A549 (cell line): ENCODE measurements at regions not wholly inside any gene's neighbourhood (a gene's known extent, or its start where the extent isn't known, plus 50 kb on each side); places are given as distances from the start of the nearest gene placed in this dataset.

Experiments used
- ATAC-seq, 2 experiments: fragments of 200-7000 bp in 1 of 2; fragments of >200 bp in 1 of 2; cut with Nextera tagmentation in 1 of 2; cut with Tn5 transposase in 1 of 2; 3 replicates each; pipeline versions ENCODE4 v1.8.0 to v1.9.1; 2018 to 2020; ENCODE audit warnings: mild to moderate bottlenecking in 1 of 2, moderate library complexity in 1 of 2
- CTCF ChIA-PET: fragments of 300-600 bp; sonication (Branson Sonifier 250); formaldehyde crosslinking; extraction: SDS; loops from one replicate; lab custom pipeline; 2021; ENCODE audit warnings: antibody characterized with exemption, inconsistent platforms; lab: Yijun Ruan, JAX
- POLR2A ChIA-PET: fragments of 350-600 bp; formaldehyde crosslinking; extraction: SDS; loops from one replicate; lab custom pipeline; 2021; ENCODE audit warnings: antibody characterized with exemption, inconsistent platforms; lab: Yijun Ruan, JAX
- DNase-seq, 2 experiments: peaks; one replicate each; pipeline versions ENCODE4 v3.0.0 to v3.0.0-alpha.2; 2011 to 2016; ENCODE audit warnings: low read depth in 1 of 2, low spot score in 1 of 2
- FAIRE-seq: peaks from 2 replicates; lab custom pipeline; 2011; peaks lifted over from hg19 to GRCh38; lab: Jason Lieb, UNC
- H3K27ac ChIP-seq, 2 experiments: fragments of >200 bp; sonication (Bioruptor Twin); formaldehyde crosslinking; 3 replicates each; pipeline ENCODE4 v1.5.1; 2016 to 2017
- H3K4me1 ChIP-seq: fragments of >200 bp; sonication (Bioruptor Twin); formaldehyde crosslinking; 3 replicates; pipeline ENCODE4 v1.6.1; 2016
- H3K4me2 ChIP-seq: fragments of >200 bp; sonication (Bioruptor Twin); formaldehyde crosslinking; 3 replicates; pipeline ENCODE4 v1.6.1; 2016
- H3K4me3 ChIP-seq: fragments of >200 bp; sonication (Bioruptor Twin); formaldehyde crosslinking; 3 replicates; pipeline ENCODE4 v1.5.1; 2016
- H3K9me3 ChIP-seq: fragments of >200 bp; sonication (Bioruptor Twin); formaldehyde crosslinking; 3 replicates; pipeline ENCODE4 v1.6.1; 2016
- CHD2 ChIP-seq: fragments of 150-350 bp; IDR thresholded peaks from 2 replicates; pipeline ENCODE4 v1.6.1; 2014; ENCODE audit warnings: low read length; ENCODE audit not compliant: partially characterized antibody
- CHD4 ChIP-seq: fragments of 200-600 bp; sonication (generic); IDR thresholded peaks from 2 replicates; pipeline ENCODE4 v1.6.1; 2016; ENCODE audit warnings: antibody characterized with exemption, mild to moderate bottlenecking, borderline replicate concordance
- EHMT2 ChIP-seq: fragments of 200-600 bp; sonication (generic); IDR thresholded peaks from 2 replicates; pipeline ENCODE4 v1.6.1; 2016; ENCODE audit warnings: antibody characterized with exemption, low read depth, mild to moderate bottlenecking, moderate library complexity
- FOSB ChIP-seq: fragments of 250-450 bp; sonication (Bioruptor Pico); IDR thresholded peaks from 2 replicates; pipeline ENCODE4 v1.5.0; 2020; ENCODE audit warnings: mild to moderate bottlenecking, moderate library complexity
- GATA3 ChIP-seq: IDR thresholded peaks from 2 replicates; pipeline ENCODE4 v1.6.1; 2012; ENCODE audit warnings: borderline replicate concordance
- HEYL ChIP-seq: fragments of 250-450 bp; sonication (Bioruptor Pico); IDR thresholded peaks from 2 replicates; pipeline ENCODE4 v1.8.0; 2021; ENCODE audit warnings: mild to moderate bottlenecking, moderate library complexity
- JUN ChIP-seq, 2 experiments: fragments of >200 bp; sonication (Bioruptor Twin); formaldehyde crosslinking; IDR thresholded peaks; 2 replicates in 1 of 2; 3 replicates in 1 of 2; pipeline ENCODE4 v1.6.1; 2016 to 2017
- JUNB ChIP-seq: fragments of >200 bp; sonication (Bioruptor Twin); formaldehyde crosslinking; IDR thresholded peaks from 2 replicates; pipeline ENCODE4 v1.6.1; 2016
- KDM1A ChIP-seq: fragments of 200-600 bp; sonication (generic); IDR thresholded peaks from 2 replicates; pipeline ENCODE4 v1.6.1; 2016; ENCODE audit warnings: low read depth, mild to moderate bottlenecking
- NPAS2 ChIP-seq: fragments of 250-450 bp; sonication (Bioruptor Pico); IDR thresholded peaks from 2 replicates; pipeline ENCODE4 v1.8.0; 2022; ENCODE audit warnings: mild to moderate bottlenecking, moderate library complexity, borderline replicate concordance
- PHF8 ChIP-seq: fragments of 200-600 bp; sonication (generic); IDR thresholded peaks from 2 replicates; pipeline ENCODE4 v1.6.1; 2016; ENCODE audit warnings: low read depth, mild to moderate bottlenecking, antibody characterized with exemption, moderate library complexity, borderline replicate concordance
- POLR2A ChIP-seq: IDR thresholded peaks from 2 replicates; pipeline ENCODE4 v1.6.1; 2012; ENCODE audit warnings: mild to moderate bottlenecking, low read length
- POLR2AphosphoS2 ChIP-seq: conservative IDR thresholded peaks from 2 replicates; pipeline ENCODE4 v1.6.1; 2012; ENCODE audit warnings: low read length, improper control_type of control experiment, inconsistent platforms
- RAD21 ChIP-seq, 2 experiments: fragments of >200 bp in 1 of 2; sonication (Bioruptor Twin) in 1 of 2; formaldehyde crosslinking in 1 of 2; IDR thresholded peaks in 1 of 2; conservative IDR thresholded peaks in 1 of 2; 2 replicates in 1 of 2; 3 replicates in 1 of 2; pipeline ENCODE4 v1.6.1; 2012 to 2018; ENCODE audit warnings: inconsistent platforms in 1 of 2
- RARB ChIP-seq: fragments of 250-450 bp; sonication (Bioruptor Pico); IDR thresholded peaks from 2 replicates; pipeline ENCODE4 v1.8.0; 2021; ENCODE audit warnings: mild to moderate bottlenecking, moderate library complexity
- RCOR1 ChIP-seq: fragments of 150-350 bp; IDR thresholded peaks from 2 replicates; pipeline ENCODE4 v1.6.1; 2014; ENCODE audit warnings: antibody characterized with exemption, low read length, low read depth
- SREBF2 ChIP-seq: fragments of 450-650 bp; IDR thresholded peaks from 2 replicates; pipeline ENCODE4 v1.6.1; 2014; ENCODE audit warnings: mild to moderate bottlenecking, moderate library complexity
- ZNF302 ChIP-seq: fragments of 250-450 bp; sonication (Bioruptor Pico); IDR thresholded peaks from 2 replicates; pipeline ENCODE4 v1.9.0; 2021; ENCODE audit warnings: inconsistent platforms, mild to moderate bottlenecking, moderate library complexity
- WGBS: methylation state at CpG from one replicate; pipeline ENCODE4 v1.1.6; 2017; ENCODE audit errors: missing lambda C conversion rate; 5-methylcytosine and 5-hydroxymethylcytosine counted together
- TF ChIP-seq, protein P1 (sequence below): fragments of >200 bp; sonication (Bioruptor Twin); formaldehyde crosslinking; IDR thresholded peaks from 3 replicates; pipeline ENCODE4 v1.6.1; 2016
- TF ChIP-seq, protein P2 (sequence below): fragments of >200 bp; sonication (Bioruptor Twin); formaldehyde crosslinking; IDR thresholded peaks from 2 replicates; pipeline ENCODE4 v1.6.1; 2016
- TF ChIP-seq, protein P3 (sequence below): IDR thresholded peaks from 2 replicates; pipeline ENCODE4 v1.6.1; 2012; ENCODE audit warnings: low read depth, borderline replicate concordance
- TF ChIP-seq, protein P4 (sequence below): fragments of 200-600 bp; sonication (generic); IDR thresholded peaks from 2 replicates; pipeline ENCODE4 v1.6.1; 2016; ENCODE audit warnings: antibody characterized with exemption, mild to moderate bottlenecking, moderate library complexity

DNA sequence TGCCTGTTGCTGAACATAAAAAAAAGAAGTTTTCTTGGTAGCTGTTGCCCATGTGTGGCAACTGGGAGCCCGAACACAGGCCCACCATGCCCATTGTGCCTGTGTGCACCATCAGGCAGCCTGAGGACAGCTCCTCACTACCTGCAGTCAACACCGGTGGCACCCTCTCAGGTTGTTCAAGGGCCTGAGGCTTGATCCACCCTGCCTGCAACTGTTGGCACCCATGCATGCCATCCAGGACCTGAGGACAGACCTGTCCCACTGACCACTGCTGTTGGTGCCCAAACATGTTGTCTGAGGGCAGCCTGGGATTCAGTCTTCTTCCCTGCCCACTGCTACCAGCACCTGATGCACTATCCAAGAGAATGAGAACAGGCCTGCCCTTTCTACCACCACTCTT lies 661.1 kb upstream of the ZNF804A start:
- ATAC-seq, result no peak
- TF ChIP-seq FOSB (CRISPR knock-in tag) (no peak), CHD4 (no peak), RAD21 (conservative IDR thresholded peaks at IDR 0.05 in 1 of 2, IDR thresholded peaks at IDR 0.05 in 1 of 2) (no peak), SREBF2 (no peak)
- TF ChIP-seq, protein P1, sequence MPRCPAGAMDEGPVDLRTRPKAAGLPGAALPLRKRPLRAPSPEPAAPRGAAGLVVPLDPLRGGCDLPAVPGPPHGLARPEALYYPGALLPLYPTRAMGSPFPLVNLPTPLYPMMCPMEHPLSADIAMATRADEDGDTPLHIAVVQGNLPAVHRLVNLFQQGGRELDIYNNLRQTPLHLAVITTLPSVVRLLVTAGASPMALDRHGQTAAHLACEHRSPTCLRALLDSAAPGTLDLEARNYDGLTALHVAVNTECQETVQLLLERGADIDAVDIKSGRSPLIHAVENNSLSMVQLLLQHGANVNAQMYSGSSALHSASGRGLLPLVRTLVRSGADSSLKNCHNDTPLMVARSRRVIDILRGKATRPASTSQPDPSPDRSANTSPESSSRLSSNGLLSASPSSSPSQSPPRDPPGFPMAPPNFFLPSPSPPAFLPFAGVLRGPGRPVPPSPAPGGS, result no peak
- TF ChIP-seq, protein P2, sequence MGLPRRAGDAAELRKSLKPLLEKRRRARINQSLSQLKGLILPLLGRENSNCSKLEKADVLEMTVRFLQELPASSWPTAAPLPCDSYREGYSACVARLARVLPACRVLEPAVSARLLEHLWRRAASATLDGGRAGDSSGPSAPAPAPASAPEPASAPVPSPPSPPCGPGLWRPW, result no peak
- peaks cover 6% of the 10 kb centered on the region; the same call in 1 of the 3 replicates for H3K9me3 ChIP-seq
- ChIA-PET CTCF (no interaction called here), POLR2A (no interaction called here)
- no peak overlapping the region for H3K27ac ChIP-seq
- no peaks in the 10 kb centered on the region for H3K4me1 ChIP-seq
- H3K4me2 ChIP-seq, result no peak overlapping the region
- 58% methylated on average over 2 of the region's 2 CpGs for WGBS
- FAIRE-seq, result no peak
- no peak for DNase-seq
- no peak overlapping the region for H3K4me3 ChIP-seq

DNA sequence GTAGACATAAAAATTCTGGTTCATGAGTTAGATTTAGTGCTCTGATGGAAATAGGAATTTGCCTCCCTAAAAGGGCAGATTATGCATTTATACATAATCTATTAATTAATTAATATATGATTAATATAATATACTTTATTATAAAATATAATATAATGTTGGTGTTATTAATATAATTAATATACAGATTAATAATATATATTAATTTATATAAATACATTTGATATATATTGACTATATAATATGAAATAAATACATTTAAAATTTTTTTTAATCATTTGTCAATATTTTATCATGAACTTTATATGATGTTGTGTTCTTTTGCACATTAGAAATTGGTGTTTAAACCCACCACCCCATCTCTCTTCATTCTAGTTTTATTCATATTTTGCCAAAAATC lies 652.1 kb upstream of the ZNF804A start:
- TF ChIP-seq CHD2, result no peak
- no peak for TF ChIP-seq RARB
- no peak for TF ChIP-seq CHD4
- TF ChIP-seq, protein P1, result no peak
- no peak for TF ChIP-seq RCOR1
- no peak for TF ChIP-seq POLR2A
- TF ChIP-seq, protein P2, result no peak
- no peak for TF ChIP-seq FOSB (CRISPR knock-in tag)
- TF ChIP-seq RAD21 (conservative IDR thresholded peaks at IDR 0.05 in 1 of 2, IDR thresholded peaks at IDR 0.05 in 1 of 2), result no peak
- TF ChIP-seq KDM1A, result no peak
- TF ChIP-seq POLR2AphosphoS2, result no peak
- no peak for TF ChIP-seq NPAS2 (CRISPR knock-in tag)
- TF ChIP-seq PHF8, result no peak
- Histone ChIP-seq H3K4me1 (0 out of 3 replicates have a peak, but pooled peaks cover 6% of the 10 kb centered on the region), H3K4me3 (no peak overlapping the region), H3K27ac (no peak overlapping the region), H3K9me3 (no peaks in the 10 kb centered on the region), H3K4me2 (no peak overlapping the region)
- CTCF ChIA-PET, result no interaction called here
- ATAC-seq, result no peak
- no peak for FAIRE-seq
- no peak for DNase-seq
- POLR2A ChIA-PET, result no interaction called here

DNA sequence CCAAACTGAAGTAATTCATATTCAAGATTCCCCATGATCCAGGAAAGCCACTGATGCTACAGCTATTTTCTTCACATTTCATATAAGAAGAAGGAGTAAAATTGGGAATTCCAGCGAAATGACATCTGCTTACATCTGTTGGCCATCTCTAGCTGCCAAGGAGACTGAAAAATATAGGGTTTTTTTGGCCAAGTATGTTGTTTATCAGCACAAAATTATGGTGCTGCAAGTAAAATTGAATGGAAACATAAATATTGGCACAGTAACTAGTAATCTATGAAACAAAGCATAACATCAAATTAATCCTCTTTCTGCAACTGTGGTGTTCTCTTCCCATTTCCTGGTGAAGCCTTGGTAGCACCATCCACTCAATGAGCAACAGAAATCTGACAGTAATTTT lies 649.5 kb upstream of the ZNF804A start:
- no peak overlapping the region for H3K4me2 ChIP-seq
- H3K9me3 ChIP-seq, result no peaks in the 10 kb centered on the region
- TF ChIP-seq ZNF302, result no peak
- TF ChIP-seq JUN (IDR thresholded peaks at IDR 0.05), result no peak
- TF ChIP-seq JUNB, result no peak
- TF ChIP-seq GATA3, result no peak
- DNase-seq (no peak), ATAC-seq (no peak), FAIRE-seq (no peak)
- no peak overlapping the region for H3K27ac ChIP-seq
- no peak overlapping the region for H3K4me3 ChIP-seq
- 18% methylated on average over 1 of the region's 1 CpG for WGBS
- ChIA-PET POLR2A (no interaction called here), CTCF (no interaction called here)
- H3K4me1 ChIP-seq, result peaks cover 13% of the 10 kb centered on the region; the same call in 1 of the 3 replicates

GRCh38 chr2:183950673-183951072 lies 647.7 kb upstream of the ZNF804A start:
- Histone ChIP-seq H3K27ac (no peak overlapping the region), H3K4me2 (0 out of 3 replicates have a peak overlapping the region, but pooled peaks have one; percentile 10), H3K9me3 (no peaks in the 10 kb centered on the region), H3K4me3 (no peak overlapping the region), H3K4me1 (peaks cover 13% of the 10 kb centered on the region; the same call in 1 of the 3 replicates)
- ATAC-seq, result no peak
- ChIA-PET CTCF (no interaction called here), POLR2A (no interaction called here)
- DNase-seq, result no peak
- no peak for FAIRE-seq
- TF ChIP-seq HEYL (CRISPR knock-in tag) (no peak), SREBF2 (no peak), NPAS2 (CRISPR knock-in tag) (no peak), EHMT2 (no peak), FOSB (CRISPR knock-in tag) (no peak), POLR2A (no peak)
- TF ChIP-seq, protein P3, sequence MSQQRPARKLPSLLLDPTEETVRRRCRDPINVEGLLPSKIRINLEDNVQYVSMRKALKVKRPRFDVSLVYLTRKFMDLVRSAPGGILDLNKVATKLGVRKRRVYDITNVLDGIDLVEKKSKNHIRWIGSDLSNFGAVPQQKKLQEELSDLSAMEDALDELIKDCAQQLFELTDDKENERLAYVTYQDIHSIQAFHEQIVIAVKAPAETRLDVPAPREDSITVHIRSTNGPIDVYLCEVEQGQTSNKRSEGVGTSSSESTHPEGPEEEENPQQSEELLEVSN, result no peak
- TF ChIP-seq, protein P4, sequence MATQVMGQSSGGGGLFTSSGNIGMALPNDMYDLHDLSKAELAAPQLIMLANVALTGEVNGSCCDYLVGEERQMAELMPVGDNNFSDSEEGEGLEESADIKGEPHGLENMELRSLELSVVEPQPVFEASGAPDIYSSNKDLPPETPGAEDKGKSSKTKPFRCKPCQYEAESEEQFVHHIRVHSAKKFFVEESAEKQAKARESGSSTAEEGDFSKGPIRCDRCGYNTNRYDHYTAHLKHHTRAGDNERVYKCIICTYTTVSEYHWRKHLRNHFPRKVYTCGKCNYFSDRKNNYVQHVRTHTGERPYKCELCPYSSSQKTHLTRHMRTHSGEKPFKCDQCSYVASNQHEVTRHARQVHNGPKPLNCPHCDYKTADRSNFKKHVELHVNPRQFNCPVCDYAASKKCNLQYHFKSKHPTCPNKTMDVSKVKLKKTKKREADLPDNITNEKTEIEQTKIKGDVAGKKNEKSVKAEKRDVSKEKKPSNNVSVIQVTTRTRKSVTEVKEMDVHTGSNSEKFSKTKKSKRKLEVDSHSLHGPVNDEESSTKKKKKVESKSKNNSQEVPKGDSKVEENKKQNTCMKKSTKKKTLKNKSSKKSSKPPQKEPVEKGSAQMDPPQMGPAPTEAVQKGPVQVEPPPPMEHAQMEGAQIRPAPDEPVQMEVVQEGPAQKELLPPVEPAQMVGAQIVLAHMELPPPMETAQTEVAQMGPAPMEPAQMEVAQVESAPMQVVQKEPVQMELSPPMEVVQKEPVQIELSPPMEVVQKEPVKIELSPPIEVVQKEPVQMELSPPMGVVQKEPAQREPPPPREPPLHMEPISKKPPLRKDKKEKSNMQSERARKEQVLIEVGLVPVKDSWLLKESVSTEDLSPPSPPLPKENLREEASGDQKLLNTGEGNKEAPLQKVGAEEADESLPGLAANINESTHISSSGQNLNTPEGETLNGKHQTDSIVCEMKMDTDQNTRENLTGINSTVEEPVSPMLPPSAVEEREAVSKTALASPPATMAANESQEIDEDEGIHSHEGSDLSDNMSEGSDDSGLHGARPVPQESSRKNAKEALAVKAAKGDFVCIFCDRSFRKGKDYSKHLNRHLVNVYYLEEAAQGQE, result no peak
- 9% methylated on average over 1 of the region's 1 CpG for WGBS
